Endothelial cell of umbilical vein (primary cell): ENCODE measurements at regions not wholly inside any gene's neighbourhood (a gene's known extent, or its start where the extent isn't known, plus 50 kb on each side); places are given as distances from the start of the nearest gene placed in this dataset.

Experiments
- BruUV-seq: library from RNA; stranded (reverse); fragments of 400-500 nt; replicated peaks from 2 replicates; lab custom pipeline; 2021; lab: Mats Ljungman, UMichigan
- CTCF ChIA-PET: fragments of 300-600, 350-600 bp; sonication (Branson Sonifier 250); formaldehyde crosslinking; loops from one replicate; lab custom pipeline; 2021; ENCODE audit warnings: antibody characterized with exemption, inconsistent platforms; lab: Charles Lee
- POLR2A ChIA-PET: fragments of 300-600, 350-600 bp; sonication (Branson Sonifier 250); formaldehyde crosslinking; loops from one replicate; lab custom pipeline; 2021; ENCODE audit warnings: antibody characterized with exemption, inconsistent platforms; lab: Charles Lee
- DNase-seq: peaks from one replicate; pipeline ENCODE4 v3.0.0-alpha.2; 2011; ENCODE audit warnings: low read depth, low spot score
- FAIRE-seq: peaks from 2 replicates; lab custom pipeline; 2011; peaks lifted over from hg19 to GRCh38; lab: Jason Lieb, UNC
- H2AFZ ChIP-seq: 2 replicates; pipeline ENCODE4 v1.6.0; 2012; ENCODE audit warnings: low read depth, low read length, control low read depth, inconsistent platforms
- H3K27ac ChIP-seq: 2 replicates; pipeline ENCODE4 v1.5.1; 2011; ENCODE audit warnings: low read depth, mild to moderate bottlenecking, control low read depth, low read length, moderate library complexity; ENCODE audit not compliant: insufficient read depth
- H3K27me3 ChIP-seq, 2 experiments: 2 replicates each; pipeline versions ENCODE4 v1.6.0 to v1.6.1; 2011; ENCODE audit warnings: low read length in 2 of 2, mixed read lengths in 1 of 2; ENCODE audit not compliant: control insufficient read depth in 2 of 2, insufficient read depth in 2 of 2
- H3K36me3 ChIP-seq, 2 experiments: 2 replicates in 1 of 2; 3 replicates in 1 of 2; pipeline ENCODE4 v1.5.1; 2011; ENCODE audit warnings: low read length in 2 of 2, mild to moderate bottlenecking in 1 of 2, moderate library complexity in 1 of 2; ENCODE audit not compliant: control insufficient read depth in 2 of 2, insufficient read depth in 2 of 2; ENCODE audit errors: extremely low read depth in 1 of 2
- H3K4me1 ChIP-seq: 3 replicates; pipeline ENCODE4 v1.5.1; 2011; ENCODE audit warnings: mild to moderate bottlenecking, low read length; ENCODE audit not compliant: control insufficient read depth, insufficient read depth; ENCODE audit errors: extremely low read depth
- H3K4me2 ChIP-seq: 2 replicates; pipeline ENCODE4 v1.6.1; 2011; ENCODE audit warnings: low read length, control low read depth, mixed read lengths; ENCODE audit not compliant: insufficient read depth
- H3K4me3 ChIP-seq, 3 experiments: fragments of 200-600 bp in 1 of 3; sonication (generic), shearing (Covaris generic) in 1 of 3; replicated peaks in 1 of 3; 2 replicates each; pipeline ENCODE4 v1.5.1; 2011 to 2016; ENCODE audit warnings: control low read depth in 3 of 3, low read length in 3 of 3, mild to moderate bottlenecking in 2 of 3, inconsistent platforms in 1 of 3, low read depth in 1 of 3, moderate library complexity in 1 of 3; ENCODE audit not compliant: insufficient read depth in 1 of 3
- H3K79me2 ChIP-seq: 2 replicates; pipeline ENCODE4 v1.6.0; 2012; ENCODE audit warnings: low read length, inconsistent platforms; ENCODE audit not compliant: control insufficient read depth, insufficient read depth
- H3K9ac ChIP-seq: replicated peaks from 2 replicates; pipeline ENCODE3; 2011; ENCODE audit warnings: low read length, control low read depth; ENCODE audit not compliant: insufficient read depth; ENCODE audit errors: extremely low read depth
- H3K9me1 ChIP-seq: replicated peaks from 3 replicates; pipeline ENCODE4 v1.6.0; 2011; ENCODE audit warnings: mild to moderate bottlenecking, low read length; ENCODE audit not compliant: control insufficient read depth, insufficient read depth; ENCODE audit errors: extremely low read depth
- H3K9me3 ChIP-seq: replicated peaks from 2 replicates; pipeline ENCODE4 v1.5.1; 2012; ENCODE audit warnings: low read length, inconsistent platforms; ENCODE audit not compliant: control insufficient read depth, insufficient read depth
- H4K20me1 ChIP-seq: replicated peaks from 2 replicates; pipeline ENCODE3; 2011; ENCODE audit warnings: mild to moderate bottlenecking, low read length; ENCODE audit not compliant: control insufficient read depth, insufficient read depth; ENCODE audit errors: extremely low read depth
- EZH2 ChIP-seq: IDR thresholded peaks from 2 replicates; pipeline ENCODE4 v1.6.1; 2012; ENCODE audit warnings: borderline replicate concordance, low read depth, mild to moderate bottlenecking, moderate library complexity, low read length, inconsistent platforms; ENCODE audit not compliant: severe bottlenecking
- FOS ChIP-seq: IDR thresholded peaks from 2 replicates; pipeline ENCODE4 v1.6.1; 2011; ENCODE audit warnings: mild to moderate bottlenecking, low read length, moderate library complexity, borderline replicate concordance; ENCODE audit not compliant: insufficient read depth
- GATA2 ChIP-seq: IDR thresholded peaks from 2 replicates; pipeline ENCODE4 v1.7.0; 2011; ENCODE audit warnings: low read depth, mild to moderate bottlenecking, moderate library complexity, mixed read lengths, low read length; ENCODE audit not compliant: insufficient read length, insufficient read depth
- JUN ChIP-seq: IDR thresholded peaks from 2 replicates; pipeline ENCODE4 v1.6.1; 2011; ENCODE audit warnings: borderline replicate concordance, low read depth; ENCODE audit not compliant: insufficient read length, insufficient read depth
- MYC ChIP-seq: IDR thresholded peaks from one replicate; pipeline ENCODE4 v1.6.1; 2011; ENCODE audit warnings: mild to moderate bottlenecking, low read depth, low read length
- POLR2A ChIP-seq: IDR thresholded peaks from 2 replicates; pipeline ENCODE4 v1.6.1; 2012; ENCODE audit warnings: low read depth, mild to moderate bottlenecking, control low read depth, low read length
- POLR2AphosphoS5 ChIP-seq: IDR thresholded peaks from 2 replicates; pipeline ENCODE4 v1.6.1; 2012; ENCODE audit warnings: low read depth, mild to moderate bottlenecking, control low read depth, low read length, moderate library complexity; ENCODE audit not compliant: insufficient read depth
- dilution Hi-C: fragments of 300-500 bp; cut with MboI; formaldehyde crosslinking; loops from one replicate; pipeline ENCODE4 v1.15.0; 2019; ENCODE audit warnings: low sequenced_read_pairs; ENCODE audit not compliant: extremely low pct_ligation_motif_present
- intact Hi-C: fragments of 100-400 bp; cut with micrococcal nuclease; formaldehyde crosslinking; loops from one replicate; pipeline ENCODE4 v1.10.0; 2022
- TF ChIP-seq, protein P1 (sequence below), 2 donors: IDR thresholded peaks; 1 replicate in 1 of 2; 2 replicates in 1 of 2; pipeline ENCODE4 v1.5.1; 2011; ENCODE audit warnings: low read length in 2 of 2, mild to moderate bottlenecking in 2 of 2, moderate library complexity in 2 of 2, control low read depth in 1 of 2, inconsistent platforms in 1 of 2, low read depth in 1 of 2; ENCODE audit not compliant: insufficient read depth in 1 of 2; ENCODE audit errors: extremely low read depth in 1 of 2
- TF ChIP-seq, protein P2 (sequence below): IDR thresholded peaks from 2 replicates; pipeline ENCODE4 v1.6.1; 2011; ENCODE audit not compliant: insufficient read depth, insufficient read length

DNA sequence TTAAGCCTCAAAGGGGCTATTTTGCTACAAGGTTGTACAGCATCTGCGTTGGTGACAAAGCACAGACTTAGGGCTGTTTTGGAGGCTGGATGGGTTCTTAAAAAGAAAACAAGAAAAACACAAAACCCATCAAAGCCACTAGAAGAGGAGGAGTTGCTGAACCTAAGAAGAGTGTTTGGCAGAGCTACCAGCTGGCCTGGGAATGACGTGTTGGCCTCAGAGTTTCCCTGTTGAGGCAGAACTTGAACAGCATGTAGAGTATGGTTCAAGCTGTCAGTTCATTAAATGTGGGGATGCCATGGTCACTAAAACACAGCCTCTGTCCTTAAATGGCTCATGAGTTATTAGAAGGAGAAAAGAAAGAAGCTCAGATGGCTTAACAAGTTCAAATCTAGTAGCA lies 162.5 kb downstream of the TTC32 start:
- no peaks in the 10 kb centered on the region for H4K20me1 ChIP-seq
- no peaks in the 10 kb centered on the region for H3K36me3 ChIP-seq
- no peaks in the 10 kb centered on the region for H3K9me1 ChIP-seq
- ChIA-PET CTCF (no interaction called here), POLR2A (no interaction called here)
- H3K27me3 ChIP-seq: peaks cover 0 to 3% of the 10 kb centered on the region in 2 experiments
- H3K4me1 ChIP-seq: no peaks in the 10 kb centered on the region
- H3K9me3 ChIP-seq: no peaks in the 10 kb centered on the region
- intact Hi-C loops: no loop called here
- H3K4me3 ChIP-seq: no peak overlapping the region
- BruUV-seq: no TSS peak
- TF ChIP-seq EZH2 (no peak), POLR2AphosphoS5 (no peak), MYC (no peak), JUN (no peak), FOS (no peak), POLR2A (no peak), GATA2 (no peak)
- TF ChIP-seq, protein P1, sequence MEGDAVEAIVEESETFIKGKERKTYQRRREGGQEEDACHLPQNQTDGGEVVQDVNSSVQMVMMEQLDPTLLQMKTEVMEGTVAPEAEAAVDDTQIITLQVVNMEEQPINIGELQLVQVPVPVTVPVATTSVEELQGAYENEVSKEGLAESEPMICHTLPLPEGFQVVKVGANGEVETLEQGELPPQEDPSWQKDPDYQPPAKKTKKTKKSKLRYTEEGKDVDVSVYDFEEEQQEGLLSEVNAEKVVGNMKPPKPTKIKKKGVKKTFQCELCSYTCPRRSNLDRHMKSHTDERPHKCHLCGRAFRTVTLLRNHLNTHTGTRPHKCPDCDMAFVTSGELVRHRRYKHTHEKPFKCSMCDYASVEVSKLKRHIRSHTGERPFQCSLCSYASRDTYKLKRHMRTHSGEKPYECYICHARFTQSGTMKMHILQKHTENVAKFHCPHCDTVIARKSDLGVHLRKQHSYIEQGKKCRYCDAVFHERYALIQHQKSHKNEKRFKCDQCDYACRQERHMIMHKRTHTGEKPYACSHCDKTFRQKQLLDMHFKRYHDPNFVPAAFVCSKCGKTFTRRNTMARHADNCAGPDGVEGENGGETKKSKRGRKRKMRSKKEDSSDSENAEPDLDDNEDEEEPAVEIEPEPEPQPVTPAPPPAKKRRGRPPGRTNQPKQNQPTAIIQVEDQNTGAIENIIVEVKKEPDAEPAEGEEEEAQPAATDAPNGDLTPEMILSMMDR (IDR thresholded peaks at IDR 0.05; ENCODE audit: extremely low read depth in 1 of 2, insufficient read depth in 1 of 2, low read depth in 1 of 2, low read length in 2 of 2): no peak
- TF ChIP-seq, protein P2, sequence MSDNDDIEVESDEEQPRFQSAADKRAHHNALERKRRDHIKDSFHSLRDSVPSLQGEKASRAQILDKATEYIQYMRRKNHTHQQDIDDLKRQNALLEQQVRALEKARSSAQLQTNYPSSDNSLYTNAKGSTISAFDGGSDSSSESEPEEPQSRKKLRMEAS: no peak
- DNase-seq (no peak), FAIRE-seq (no peak)
- H3K9ac ChIP-seq: no peak overlapping the region
- H2AFZ ChIP-seq: no peak overlapping the region
- H3K27ac ChIP-seq: no peak overlapping the region
- dilution Hi-C loops: no loop called here
- no peaks in the 10 kb centered on the region for H3K79me2 ChIP-seq
- H3K4me2 ChIP-seq: no peak overlapping the region
